ENCODE measurements at regions not wholly inside any gene's neighbourhood (a gene's known extent, or its start where the extent isn't known, plus 50 kb on each side); places are given as distances from the start of the nearest gene placed in this dataset.

GRCh38 chr5:155222393-155222792 is 208.8 kb downstream of the KIF4B start:
- H3K4me3 ChIP-seq, result no peak overlapping the region
- CTCF ChIA-PET, result no interaction called here
- TF ChIP-seq NFE2L2 (conservative IDR thresholded peaks at IDR 0.05; ENCODE audit: low read length), result no peak
- POLR2A ChIA-PET, result no interaction called here
- WGBS (ENCODE audit: missing lambda C conversion rate), result 19% methylated on average over 6 of the region's 6 CpGs
- H3K4me2 ChIP-seq, result no peak overlapping the region
- DNase-seq (ENCODE audit: low read depth in 1 of 2, low spot score in 1 of 2) (no peak), FAIRE-seq (no peak), ATAC-seq (no peak)
- no peak overlapping the region for H3K27ac ChIP-seq
- no peaks in the 10 kb centered on the region for H3K4me1 ChIP-seq
- no peaks in the 10 kb centered on the region for H3K9me3 ChIP-seq

- DNase-seq (ENCODE audit: low read depth in 1 of 2, low spot score in 1 of 2), result no peak
- Histone ChIP-seq H3K4me1 (no peaks in the 10 kb centered on the region), H3K27ac (no peak overlapping the region), H3K9me3 (no peaks in the 10 kb centered on the region), H3K4me3 (no peak overlapping the region), H3K4me2 (no peak overlapping the region)
- POLR2A ChIA-PET, result no interaction called here
- no peak for ATAC-seq
- no peak for FAIRE-seq
- 32% methylated on average over 5 of the region's 5 CpGs for WGBS (ENCODE audit: missing lambda C conversion rate)
- no peak for TF ChIP-seq FOSL2 (IDR thresholded peaks at IDR 0.05)
- no peak for TF ChIP-seq FOSL2 (CRISPR knock-in tag; IDR thresholded peaks at IDR 0.05)
- TF ChIP-seq HOXA7 (CRISPR knock-in tag; IDR thresholded peaks at IDR 0.05), result no peak
- no peak for TF ChIP-seq EP300 (IDR thresholded peaks at IDR 0.05)
- CTCF ChIA-PET, result no interaction called here
Measured at GRCh38 chr5:155229135-155229534, 215.6 kb downstream of the KIF4B start.

- 3% methylated on average over 2 of the region's 2 CpGs for WGBS (ENCODE audit: missing lambda C conversion rate)
Measured at GRCh38 chr5:155239803-155240202, 226.2 kb downstream of the KIF4B start.

GRCh38 chr5:155250596-155250995 is 237.0 kb downstream of the KIF4B start:
- TF ChIP-seq BHLHE40 (IDR thresholded peaks at IDR 0.05; ENCODE audit: low read depth, low read length) (no peak), ZNF302 (CRISPR knock-in tag; IDR thresholded peaks at IDR 0.05) (no peak), TFCP2L1 (CRISPR knock-in tag; IDR thresholded peaks at IDR 0.05) (no peak), HOXB5 (CRISPR knock-in tag; IDR thresholded peaks at IDR 0.05) (no peak), FOXS1 (CRISPR knock-in tag; IDR thresholded peaks at IDR 0.05) (no peak), MYC (IDR thresholded peaks at IDR 0.05; ENCODE audit: borderline replicate concordance, low read length) (no peak), KDM5A (IDR thresholded peaks at IDR 0.05) (no peak), PBX3 (IDR thresholded peaks at IDR 0.05) (no peak), NPAS2 (CRISPR knock-in tag; IDR thresholded peaks at IDR 0.05; ENCODE audit: borderline replicate concordance) (no peak), CBX2 (IDR thresholded peaks at IDR 0.05; ENCODE audit: borderline replicate concordance, low read depth) (no peak), SMC3 (IDR thresholded peaks at IDR 0.05) (no peak), CHD2 (IDR thresholded peaks at IDR 0.05; ENCODE audit: low read length, partially characterized antibody) (no peak), ESRRA (IDR thresholded peaks at IDR 0.05; ENCODE audit: borderline replicate concordance, low read length) (no peak)
- TF ChIP-seq, protein P1, sequence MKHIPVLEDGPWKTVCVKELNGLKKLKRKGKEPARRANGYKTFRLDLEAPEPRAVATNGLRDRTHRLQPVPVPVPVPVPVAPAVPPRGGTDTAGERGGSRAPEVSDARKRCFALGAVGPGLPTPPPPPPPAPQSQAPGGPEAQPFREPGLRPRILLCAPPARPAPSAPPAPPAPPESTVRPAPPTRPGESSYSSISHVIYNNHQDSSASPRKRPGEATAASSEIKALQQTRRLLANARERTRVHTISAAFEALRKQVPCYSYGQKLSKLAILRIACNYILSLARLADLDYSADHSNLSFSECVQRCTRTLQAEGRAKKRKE (CRISPR knock-in tag; IDR thresholded peaks at IDR 0.05; ENCODE audit: low read depth), result no peak
- ATAC-seq (no peak), FAIRE-seq (no peak), DNase-seq (ENCODE audit: low read depth in 1 of 2, low spot score in 1 of 2) (no peak)
- ChIA-PET POLR2A (no interaction called here), CTCF (interaction anchor here (1.2 kb wide), 1 partner anchor 22 kb away, joined by 3 read pairs; no protein-coding TSS in a partner anchor)
- H3K4me1 ChIP-seq, result no peaks in the 10 kb centered on the region
- H3K4me3 ChIP-seq, result no peak overlapping the region
- H3K27ac ChIP-seq, result no peak overlapping the region
- no peak overlapping the region for H3K4me2 ChIP-seq
- H3K9me3 ChIP-seq, result no peaks in the 10 kb centered on the region; the same call in 2 of the 3 replicates
- 42% methylated on average over 5 of the region's 5 CpGs for WGBS (ENCODE audit: missing lambda C conversion rate)

More at GRCh38 chr5:155239803-155240202, 226.2 kb downstream of the KIF4B start:
- peaks cover 13% of the 10 kb centered on the region; the same call in 2 of the 3 replicates for H3K9me3 ChIP-seq
- CTCF ChIA-PET, result no interaction called here
- DNase-seq (ENCODE audit: low read depth in 1 of 2, low spot score in 1 of 2), result no peak
- H3K27ac ChIP-seq, result no peak overlapping the region
- POLR2A ChIA-PET, result no interaction called here
- no peak for FAIRE-seq
- TF ChIP-seq FOSB (CRISPR knock-in tag; IDR thresholded peaks at IDR 0.05) (no peak), SMC3 (IDR thresholded peaks at IDR 0.05) (no peak), ZNF302 (CRISPR knock-in tag; IDR thresholded peaks at IDR 0.05) (no peak), SREBF2 (IDR thresholded peaks at IDR 0.05) (no peak)
- TF ChIP-seq, protein P2, sequence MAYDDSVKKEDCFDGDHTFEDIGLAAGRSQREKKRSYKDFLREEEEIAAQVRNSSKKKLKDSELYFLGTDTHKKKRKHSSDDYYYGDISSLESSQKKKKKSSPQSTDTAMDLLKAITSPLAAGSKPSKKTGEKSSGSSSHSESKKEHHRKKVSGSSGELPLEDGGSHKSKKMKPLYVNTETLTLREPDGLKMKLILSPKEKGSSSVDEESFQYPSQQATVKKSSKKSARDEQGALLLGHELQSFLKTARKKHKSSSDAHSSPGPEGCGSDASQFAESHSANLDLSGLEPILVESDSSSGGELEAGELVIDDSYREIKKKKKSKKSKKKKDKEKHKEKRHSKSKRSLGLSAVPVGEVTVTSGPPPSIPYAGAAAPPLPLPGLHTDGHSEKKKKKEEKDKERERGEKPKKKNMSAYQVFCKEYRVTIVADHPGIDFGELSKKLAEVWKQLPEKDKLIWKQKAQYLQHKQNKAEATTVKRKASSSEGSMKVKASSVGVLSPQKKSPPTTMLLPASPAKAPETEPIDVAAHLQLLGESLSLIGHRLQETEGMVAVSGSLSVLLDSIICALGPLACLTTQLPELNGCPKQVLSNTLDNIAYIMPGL (CRISPR knock-in tag; IDR thresholded peaks at IDR 0.05; ENCODE audit: borderline replicate concordance), result no peak
- TF ChIP-seq, protein P1 (CRISPR knock-in tag; IDR thresholded peaks at IDR 0.05; ENCODE audit: low read depth), result no peak
- H3K4me1 ChIP-seq, result no peaks in the 10 kb centered on the region
- no peak for ATAC-seq
- H3K4me3 ChIP-seq, result no peak overlapping the region
- no peak overlapping the region for H3K4me2 ChIP-seq

Measured in A549 (cell line).